ENCODE measurements at regions not wholly inside any gene's neighbourhood (a gene's known extent, or its start where the extent isn't known, plus 50 kb on each side); places are given as distances from the start of the nearest gene placed in this dataset.

DNA sequence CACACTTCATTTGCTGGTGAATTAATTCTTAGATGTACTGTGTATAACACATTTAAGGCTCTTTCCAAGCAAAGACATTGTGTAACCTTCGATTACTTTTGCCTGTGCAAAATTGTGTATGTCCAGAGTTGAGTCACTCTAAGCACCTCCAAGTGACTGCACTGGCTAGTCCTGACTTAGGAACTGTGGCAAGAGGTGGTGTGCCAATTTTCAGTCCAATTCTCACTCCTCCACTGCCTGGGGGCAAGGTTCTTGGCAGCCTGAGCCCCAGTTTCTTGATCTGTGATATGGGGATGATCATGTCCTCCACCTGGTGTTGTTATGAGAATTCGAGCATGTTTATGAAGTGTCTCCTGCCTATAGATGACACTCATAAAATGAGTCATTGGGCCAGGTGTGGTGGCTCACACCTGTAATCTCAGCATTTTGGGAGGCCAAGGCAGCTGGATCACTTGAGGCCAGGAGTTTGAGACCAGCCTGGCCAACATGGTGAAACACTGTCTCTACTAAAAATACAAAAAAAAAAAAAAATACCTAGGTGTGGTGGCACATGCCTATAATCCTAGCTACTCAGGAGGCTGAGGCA lies 105.3 kb upstream of the CDYL start:
- TF ChIP-seq, protein P1, sequence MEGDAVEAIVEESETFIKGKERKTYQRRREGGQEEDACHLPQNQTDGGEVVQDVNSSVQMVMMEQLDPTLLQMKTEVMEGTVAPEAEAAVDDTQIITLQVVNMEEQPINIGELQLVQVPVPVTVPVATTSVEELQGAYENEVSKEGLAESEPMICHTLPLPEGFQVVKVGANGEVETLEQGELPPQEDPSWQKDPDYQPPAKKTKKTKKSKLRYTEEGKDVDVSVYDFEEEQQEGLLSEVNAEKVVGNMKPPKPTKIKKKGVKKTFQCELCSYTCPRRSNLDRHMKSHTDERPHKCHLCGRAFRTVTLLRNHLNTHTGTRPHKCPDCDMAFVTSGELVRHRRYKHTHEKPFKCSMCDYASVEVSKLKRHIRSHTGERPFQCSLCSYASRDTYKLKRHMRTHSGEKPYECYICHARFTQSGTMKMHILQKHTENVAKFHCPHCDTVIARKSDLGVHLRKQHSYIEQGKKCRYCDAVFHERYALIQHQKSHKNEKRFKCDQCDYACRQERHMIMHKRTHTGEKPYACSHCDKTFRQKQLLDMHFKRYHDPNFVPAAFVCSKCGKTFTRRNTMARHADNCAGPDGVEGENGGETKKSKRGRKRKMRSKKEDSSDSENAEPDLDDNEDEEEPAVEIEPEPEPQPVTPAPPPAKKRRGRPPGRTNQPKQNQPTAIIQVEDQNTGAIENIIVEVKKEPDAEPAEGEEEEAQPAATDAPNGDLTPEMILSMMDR (IDR thresholded peaks at IDR 0.05; ENCODE audit: low read depth, low read length, missing control alignments): no peak
- H3K4me3 ChIP-seq (ENCODE audit: low read depth, low read length): no peak overlapping the region
- no peak for DNase-seq (ENCODE audit: low read depth)

DNA sequence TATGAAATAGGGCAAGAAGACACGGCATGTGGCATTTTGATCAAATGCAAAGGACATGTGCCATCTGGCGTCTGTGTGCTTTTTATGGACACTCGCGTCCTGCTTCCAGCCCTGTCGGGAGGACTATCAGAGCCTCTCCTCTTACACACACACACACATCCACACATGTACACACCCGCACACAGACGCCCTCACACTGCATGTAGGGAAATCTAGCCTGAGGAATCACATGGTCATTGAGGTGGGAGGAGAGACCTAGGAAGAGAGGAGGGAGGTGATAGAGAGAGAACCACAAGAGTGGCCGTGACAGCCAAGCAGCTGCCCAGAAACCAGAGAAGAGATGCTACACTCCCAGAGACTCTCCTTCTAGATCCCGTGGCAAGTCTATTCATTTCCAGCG lies 105.9 kb upstream of the CDYL start:
- TF ChIP-seq, protein P1 (IDR thresholded peaks at IDR 0.05; ENCODE audit: low read depth, low read length, missing control alignments): no peak
- DNase-seq (ENCODE audit: low read depth): no peak
- H3K4me3 ChIP-seq (ENCODE audit: low read depth, low read length): no peak overlapping the region

- TF ChIP-seq, protein P1 (IDR thresholded peaks at IDR 0.05; ENCODE audit: low read depth, low read length, missing control alignments): no peak
- no peak for DNase-seq (ENCODE audit: low read depth)
- no peak overlapping the region for H3K4me3 ChIP-seq (ENCODE audit: low read depth, low read length)
These were observed 107.7 kb upstream of the CDYL start for GRCh38 chr6:4668271-4669179.

DNA sequence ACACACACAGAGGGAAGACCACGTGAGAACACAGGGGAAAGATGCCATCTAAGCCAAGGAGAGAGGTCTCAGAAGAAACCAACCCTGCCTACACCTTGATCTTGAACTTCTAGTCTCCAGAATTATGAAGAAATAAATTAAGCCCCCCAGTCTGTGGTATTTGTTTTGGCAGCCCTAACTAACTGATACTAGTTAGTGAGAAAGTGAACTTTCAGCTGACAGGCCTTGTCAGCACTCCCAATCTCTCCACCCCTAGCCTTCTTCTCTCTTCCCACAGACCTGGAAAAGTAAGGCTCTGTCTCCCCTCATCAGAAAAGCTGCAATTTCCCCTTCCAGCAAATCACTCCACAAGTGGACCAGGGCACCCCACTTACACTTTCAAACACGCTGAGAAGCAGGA lies 108.6 kb upstream of the CDYL start:
- DNase-seq (ENCODE audit: low read depth): no peak
- H3K4me3 ChIP-seq (ENCODE audit: low read depth, low read length): no peak overlapping the region
- TF ChIP-seq, protein P1 (IDR thresholded peaks at IDR 0.05; ENCODE audit: low read depth, low read length, missing control alignments): no peak

- H3K4me3 ChIP-seq (ENCODE audit: low read depth, low read length): no peak overlapping the region
- TF ChIP-seq, protein P1 (IDR thresholded peaks at IDR 0.05; ENCODE audit: low read depth, low read length, missing control alignments): no peak
- DNase-seq (ENCODE audit: low read depth): no peak
These were observed 109.2 kb upstream of the CDYL start for GRCh38 chr6:4666886-4667513.

GRCh38 chr6:4665489-4666417 lies 110.5 kb upstream of the CDYL start:
- DNase-seq (ENCODE audit: low read depth): no peak
- H3K4me3 ChIP-seq (ENCODE audit: low read depth, low read length): no peak overlapping the region
- TF ChIP-seq, protein P1 (IDR thresholded peaks at IDR 0.05; ENCODE audit: low read depth, low read length, missing control alignments): no peak
